ENCODE measurements at regions not wholly inside any gene's neighbourhood (a gene's known extent, or its start where the extent isn't known, plus 50 kb on each side); places are given as distances from the start of the nearest gene placed in this dataset.
"Not testable (repeated sequence)": the region's sequence is repeated elsewhere in the genome, so short reads cannot be mapped to it uniquely, and the experiment has no call there.

- TF ChIP-seq CSDC2 (CRISPR knock-in tag; IDR thresholded peaks at IDR 0.05) (no peak), BACH2 (CRISPR knock-in tag; IDR thresholded peaks at IDR 0.05; ENCODE audit: borderline replicate concordance) (no peak), ZNF565 (CRISPR knock-in tag; conservative IDR thresholded peaks at IDR 0.05; ENCODE audit: low read depth) (no peak), RARB (CRISPR knock-in tag; IDR thresholded peaks at IDR 0.05) (no peak), ZNF8 (CRISPR knock-in tag; IDR thresholded peaks at IDR 0.05) (no peak), ZFP30 (CRISPR knock-in tag; IDR thresholded peaks at IDR 0.05) (no peak), POU6F1 (CRISPR knock-in tag; IDR thresholded peaks at IDR 0.05; ENCODE audit: borderline replicate concordance, low read depth) (no peak), GLIS3 (CRISPR knock-in tag; IDR thresholded peaks at IDR 0.05) (no peak), ZNF70 (CRISPR knock-in tag; IDR thresholded peaks at IDR 0.05) (no peak)
- no peak for ATAC-seq
Measured at GRCh38 chr16:31785126-31785525, 88.5 kb upstream of the ZNF267 start.

- ATAC-seq, result no peak
- no peak for TF ChIP-seq ZNF565 (CRISPR knock-in tag; conservative IDR thresholded peaks at IDR 0.05; ENCODE audit: low read depth)
Measured at GRCh38 chr16:31807086-31807485, 66.5 kb upstream of the ZNF267 start.

- ATAC-seq, result no peak
- TF ChIP-seq ESRRG (CRISPR knock-in tag; IDR thresholded peaks at IDR 0.05) (no peak), ZC3H10 (CRISPR knock-in tag; IDR thresholded peaks at IDR 0.05) (no peak), TCF4 (CRISPR knock-in tag; IDR thresholded peaks at IDR 0.05; ENCODE audit: borderline replicate concordance) (no peak), TSHZ2 (CRISPR knock-in tag; IDR thresholded peaks at IDR 0.05) (no peak), CREB5 (CRISPR knock-in tag; IDR thresholded peaks at IDR 0.05; ENCODE audit: low read depth) (no peak), ISL1 (CRISPR knock-in tag; IDR thresholded peaks at IDR 0.05) (no peak), POU6F1 (CRISPR knock-in tag; IDR thresholded peaks at IDR 0.05; ENCODE audit: borderline replicate concordance, low read depth) (no peak), GLIS3 (CRISPR knock-in tag; IDR thresholded peaks at IDR 0.05) (no peak), SNAI2 (CRISPR knock-in tag; IDR thresholded peaks at IDR 0.05) (no peak), CSRNP3 (CRISPR knock-in tag; IDR thresholded peaks at IDR 0.05) (no peak), ARNTL (CRISPR knock-in tag; IDR thresholded peaks at IDR 0.05; ENCODE audit: borderline replicate concordance, low read depth) (no peak), BACH2 (CRISPR knock-in tag; IDR thresholded peaks at IDR 0.05; ENCODE audit: borderline replicate concordance) (no peak), PATZ1 (CRISPR knock-in tag; IDR thresholded peaks at IDR 0.05; ENCODE audit: borderline replicate concordance) (no peak), RARB (CRISPR knock-in tag; IDR thresholded peaks at IDR 0.05) (no peak), CSDC2 (CRISPR knock-in tag; IDR thresholded peaks at IDR 0.05) (no peak), ZNF70 (CRISPR knock-in tag; IDR thresholded peaks at IDR 0.05) (no peak)
Measured at GRCh38 chr16:31810863-31811262, 62.7 kb upstream of the ZNF267 start.

- not testable (repeated sequence) for ATAC-seq
Measured at GRCh38 chr16:31816141-31816540, 57.5 kb upstream of the ZNF267 start.

Measured in SK-N-SH treated with all-trans-retinoic acid at 6 μM for 48 hours (cell line).